H9 (cell line): ENCODE measurements at regions not wholly inside any gene's neighbourhood (a gene's known extent, or its start where the extent isn't known, plus 50 kb on each side); places are given as distances from the start of the nearest gene placed in this dataset.

ENCODE experiments used
- DNase-seq: peaks from one replicate; pipeline ENCODE4 v3.0.0-alpha.2; 2017
- H2AFZ ChIP-seq: one replicate; pipeline ENCODE4 v1.6.1; 2013; ENCODE audit warnings: mild to moderate bottlenecking, low read length, control low read depth, moderate library complexity
- H2AK5ac ChIP-seq: 2 replicates; pipeline ENCODE4 v1.6.1; 2013; ENCODE audit warnings: low read length, control low read depth, mixed read lengths; ENCODE audit not compliant: insufficient read length
- H2BK120ac ChIP-seq: one replicate; pipeline ENCODE4 v1.6.1; 2013; ENCODE audit warnings: low read depth, mild to moderate bottlenecking, low read length, control low read depth, inconsistent platforms; ENCODE audit not compliant: poor library complexity, severe bottlenecking
- H2BK12ac ChIP-seq: 2 replicates; pipeline ENCODE4 v1.6.1; 2013; ENCODE audit warnings: low read length, control low read depth, mixed read lengths, low read depth; ENCODE audit not compliant: insufficient read length
- H2BK15ac ChIP-seq: 2 replicates; pipeline ENCODE4 v1.6.1; 2013; ENCODE audit warnings: low read depth, low read length, control low read depth
- H2BK20ac ChIP-seq: one replicate; pipeline ENCODE4 v1.6.1; 2013; ENCODE audit warnings: low read depth, mild to moderate bottlenecking, low read length, control low read depth, inconsistent platforms; ENCODE audit not compliant: poor library complexity, severe bottlenecking
- H2BK5ac ChIP-seq: 2 replicates; pipeline ENCODE4 v1.6.1; 2013; ENCODE audit warnings: low read length, control low read depth, mixed read lengths; ENCODE audit not compliant: insufficient read length
- H3K14ac ChIP-seq: 2 replicates; pipeline ENCODE4 v1.6.1; 2013; ENCODE audit warnings: low read length, control low read depth; ENCODE audit not compliant: insufficient read depth
- H3K18ac ChIP-seq: 2 replicates; pipeline ENCODE4 v1.6.1; 2013; ENCODE audit warnings: low read depth, mild to moderate bottlenecking, mixed read lengths, low read length, control low read depth; ENCODE audit not compliant: insufficient read length
- H3K23ac ChIP-seq: 2 replicates; pipeline ENCODE4 v1.6.1; 2013; ENCODE audit warnings: low read length, control low read depth, mixed read lengths, low read depth; ENCODE audit not compliant: insufficient read length
- H3K23me2 ChIP-seq: 2 replicates; pipeline ENCODE4 v1.6.1; 2013; ENCODE audit warnings: low read depth, mild to moderate bottlenecking, mixed read lengths, low read length, control low read depth; ENCODE audit not compliant: insufficient read length, poor library complexity, severe bottlenecking
- H3K27ac ChIP-seq: 2 replicates; pipeline ENCODE4 v1.5.1; 2013; ENCODE audit warnings: low read length, control low read depth, mixed read lengths, low read depth; ENCODE audit not compliant: insufficient read length
- H3K27me3 ChIP-seq: 2 replicates; pipeline ENCODE4 v1.6.1; 2013; ENCODE audit warnings: low read length, control low read depth, inconsistent platforms; ENCODE audit not compliant: insufficient read depth
- H3K4ac ChIP-seq: 2 replicates; pipeline ENCODE4 v1.6.1; 2013; ENCODE audit warnings: low read depth, mild to moderate bottlenecking, control low read depth, inconsistent platforms, low read length, moderate library complexity
- H3K4me1 ChIP-seq: 2 replicates; pipeline ENCODE4 v1.6.1; 2013; ENCODE audit warnings: low read length, control low read depth, inconsistent platforms; ENCODE audit not compliant: insufficient read depth
- H3K4me2 ChIP-seq: 2 replicates; pipeline ENCODE4 v1.6.1; 2013; ENCODE audit warnings: low read length, control low read depth, mixed read lengths; ENCODE audit not compliant: insufficient read length, insufficient read depth
- H3K56ac ChIP-seq: 2 replicates; pipeline ENCODE4 v1.6.1; 2013; ENCODE audit warnings: low read depth, mild to moderate bottlenecking, mixed read lengths, low read length, control low read depth; ENCODE audit not compliant: insufficient read length
- H3K79me1 ChIP-seq: 2 replicates; pipeline ENCODE4 v1.6.1; 2013; ENCODE audit warnings: low read depth, mild to moderate bottlenecking, moderate library complexity, low read length, control low read depth, inconsistent platforms; ENCODE audit not compliant: insufficient read depth, poor library complexity, severe bottlenecking
- H3K79me2 ChIP-seq: 2 replicates; pipeline ENCODE4 v1.6.1; 2013; ENCODE audit warnings: low read length, control low read depth, inconsistent platforms; ENCODE audit not compliant: insufficient read depth
- H3K9ac ChIP-seq: 2 replicates; pipeline ENCODE4 v1.6.1; 2013; ENCODE audit warnings: low read length, control low read depth, mixed read lengths; ENCODE audit not compliant: insufficient read length; ENCODE audit errors: extremely low read depth
- H3K9me3 ChIP-seq: one replicate; pipeline ENCODE4 v1.6.1; 2013; ENCODE audit warnings: low read depth, low read length, inconsistent platforms; ENCODE audit not compliant: control insufficient read depth
- H3T11ph ChIP-seq: one replicate; pipeline ENCODE4 v1.6.1; 2013; ENCODE audit warnings: mild to moderate bottlenecking, low read length, control low read depth, inconsistent platforms
- H4K20me1 ChIP-seq: one replicate; pipeline ENCODE4 v1.6.1; 2013; ENCODE audit not compliant: control insufficient read depth, insufficient read length, insufficient read depth
- H4K5ac ChIP-seq: 2 replicates; pipeline ENCODE4 v1.6.1; 2013; ENCODE audit warnings: low read depth, mild to moderate bottlenecking, mixed read lengths, low read length, control low read depth; ENCODE audit not compliant: insufficient read length
- H4K8ac ChIP-seq: replicated peaks from 2 replicates; pipeline ENCODE4 v1.6.1; 2013; ENCODE audit warnings: low read length, control low read depth, mixed read lengths, low read depth; ENCODE audit not compliant: insufficient read length
- H4K91ac ChIP-seq: 2 replicates; pipeline ENCODE4 v1.6.1; 2013; ENCODE audit warnings: low read depth, mild to moderate bottlenecking, moderate library complexity, mixed read lengths, low read length, control low read depth; ENCODE audit not compliant: insufficient read length
- H3K27ac Mint-ChIP-seq, 3 experiments: 2 replicates in 2 of 3; 3 replicates in 1 of 3; pipeline ENCODE4 v1.8.0; 2020 to 2021; ENCODE audit warnings: mixed read lengths in 3 of 3, mild to moderate bottlenecking in 1 of 3, moderate library complexity in 1 of 3
- H3K27me3 Mint-ChIP-seq: 2 replicates; pipeline ENCODE4 v1.8.0; 2021; ENCODE audit warnings: low read depth, mild to moderate bottlenecking, moderate library complexity, mixed read lengths
- H3K36me3 Mint-ChIP-seq, 3 experiments: 2 replicates in 2 of 3; 3 replicates in 1 of 3; pipeline ENCODE4 v1.8.0; 2020 to 2021; ENCODE audit warnings: low read depth in 3 of 3, mixed read lengths in 3 of 3; ENCODE audit not compliant: insufficient read depth in 1 of 3
- H3K4me1 Mint-ChIP-seq, 2 experiments: 2 replicates each; pipeline ENCODE4 v1.8.0; 2020; ENCODE audit warnings: mixed read lengths in 2 of 2
- H3K4me3 Mint-ChIP-seq, 2 experiments: 2 replicates in 1 of 2; 3 replicates in 1 of 2; pipeline ENCODE4 v1.8.0; 2020 to 2021; ENCODE audit warnings: mild to moderate bottlenecking in 2 of 2, mixed read lengths in 2 of 2, moderate library complexity in 1 of 2
- H3K9me3 Mint-ChIP-seq, 2 experiments: 2 replicates in 1 of 2; 3 replicates in 1 of 2; pipeline ENCODE4 v1.8.0; 2020; ENCODE audit warnings: mild to moderate bottlenecking in 2 of 2, mixed read lengths in 2 of 2, moderate library complexity in 1 of 2
- CTCF ChIP-seq: fragments of 200-600 bp; sonication (generic); conservative IDR thresholded peaks from 3 replicates; pipeline ENCODE4 v1.8.0; 2021; ENCODE audit warnings: antibody characterized with exemption, mild to moderate bottlenecking
- WGBS: extraction: QIAGEN DNeasy Blood & Tissue Kit; methylation state at CpG from one replicate; pipeline ENCODE4 v1.1.7; 2013; ENCODE audit warnings: missing lambda C conversion rate, low lambda C conversion rate, mixed read lengths; ENCODE audit not compliant: insufficient read length; ENCODE audit errors: extremely low coverage; 5-methylcytosine and 5-hydroxymethylcytosine counted together

- H3K9me3 Mint-ChIP-seq, result no peaks in the 10 kb centered on the region
- no peaks in the 10 kb centered on the region for H3K4me1 ChIP-seq
- no peaks in the 10 kb centered on the region for H3K9me3 ChIP-seq
- no peak overlapping the region for H3K14ac ChIP-seq
- peaks cover under 1 to 1% of the 10 kb centered on the region in 2 experiments; a peak in 3 of 4 replicates for H3K4me1 Mint-ChIP-seq
- no peak overlapping the region for H2BK5ac ChIP-seq
- no peaks in the 10 kb centered on the region for H4K20me1 ChIP-seq
- no peak for TF ChIP-seq CTCF
- no peaks in the 10 kb centered on the region for H3K23me2 ChIP-seq
- no peak overlapping the region for H3K9ac ChIP-seq
- no peak overlapping the region for H3T11ph ChIP-seq
- no peak overlapping the region for H3K4ac ChIP-seq
- no peak overlapping the region for H4K8ac ChIP-seq
- WGBS, result no CpG with 5 or more reads among the region's 2 CpGs
- H3K27ac ChIP-seq, result no peak overlapping the region
- H3K79me1 ChIP-seq, result no peaks in the 10 kb centered on the region
- no peaks in the 10 kb centered on the region for H3K27me3 ChIP-seq
- no peak overlapping the region for H2BK120ac ChIP-seq
- no peak overlapping the region for H2BK15ac ChIP-seq
- H2AK5ac ChIP-seq, result no peak overlapping the region
- H3K56ac ChIP-seq, result no peak overlapping the region
- no peaks in the 10 kb centered on the region for H3K27me3 Mint-ChIP-seq
- no peak for DNase-seq
- no peak overlapping the region for H2BK12ac ChIP-seq
- no peak overlapping the region for H3K18ac ChIP-seq
- no peak overlapping the region for H3K27ac Mint-ChIP-seq
- H3K4me3 Mint-ChIP-seq, result no peak overlapping the region
- H3K23ac ChIP-seq, result no peak overlapping the region
- H3K4me2 ChIP-seq, result no peak overlapping the region
- no peak overlapping the region for H4K91ac ChIP-seq
- H3K36me3 Mint-ChIP-seq, result no peaks in the 10 kb centered on the region
- no peak overlapping the region for H4K5ac ChIP-seq
- H3K79me2 ChIP-seq, result no peaks in the 10 kb centered on the region
- H2AFZ ChIP-seq, result no peak overlapping the region
- H2BK20ac ChIP-seq, result no peak overlapping the region
Measured at GRCh38 chr3:28935146-28935545, 345.7 kb upstream of the RBMS3 start.
